ENCODE measurements at regions not wholly inside any gene's neighbourhood (a gene's known extent, or its start where the extent isn't known, plus 50 kb on each side); places are given as distances from the start of the nearest gene placed in this dataset.

- no peak for DNase-seq (ENCODE audit: low read depth in 2 of 3, low spot score in 2 of 3)
These were observed 294.3 kb downstream of the TLE1 start for GRCh38 chr9:81394881-81395675.

GRCh38 chr9:81393985-81394811 is 295.1 kb downstream of the TLE1 start:
- no peak for DNase-seq (ENCODE audit: low read depth in 2 of 3, low spot score in 2 of 3)

- DNase-seq (ENCODE audit: low read depth in 2 of 3, low spot score in 2 of 3): no peak
These were observed 297.9 kb downstream of the TLE1 start for GRCh38 chr9:81391457-81391825.

- DNase-seq (ENCODE audit: low read depth in 2 of 3, low spot score in 2 of 3): no peak
These were observed 298.4 kb downstream of the TLE1 start for GRCh38 chr9:81390792-81391456.

GRCh38 chr9:81389569-81389993 is 299.8 kb downstream of the TLE1 start:
- DNase-seq (ENCODE audit: low read depth in 2 of 3, low spot score in 2 of 3): no peak

- no peak for DNase-seq (ENCODE audit: low read depth in 2 of 3, low spot score in 2 of 3)
These were observed 300.5 kb downstream of the TLE1 start for GRCh38 chr9:81388831-81389230.

- DNase-seq (ENCODE audit: low read depth in 2 of 3, low spot score in 2 of 3): no peak
These were observed 301.8 kb downstream of the TLE1 start for GRCh38 chr9:81387360-81388106.

- no peak for DNase-seq (ENCODE audit: low read depth in 2 of 3, low spot score in 2 of 3)
These were observed 304.4 kb downstream of the TLE1 start for GRCh38 chr9:81384911-81385310.

GRCh38 chr9:81382281-81382680 is 307.1 kb downstream of the TLE1 start:
- no peak for DNase-seq (ENCODE audit: low read depth in 2 of 3, low spot score in 2 of 3)

- no peak for DNase-seq (ENCODE audit: low read depth in 2 of 3, low spot score in 2 of 3)
These were observed 307.7 kb downstream of the TLE1 start for GRCh38 chr9:81381694-81382093.

- no peak for DNase-seq (ENCODE audit: low read depth in 2 of 3, low spot score in 2 of 3)
These were observed 308.6 kb downstream of the TLE1 start for GRCh38 chr9:81380504-81381359.

GRCh38 chr9:81379655-81380054 is 309.7 kb downstream of the TLE1 start:
- no peak for DNase-seq (ENCODE audit: low read depth in 2 of 3, low spot score in 2 of 3)

GRCh38 chr9:81377921-81378320 is 311.4 kb downstream of the TLE1 start:
- no peak for DNase-seq (ENCODE audit: low read depth in 2 of 3, low spot score in 2 of 3)

- no peak for DNase-seq (ENCODE audit: low read depth in 2 of 3, low spot score in 2 of 3)
These were observed 312.0 kb downstream of the TLE1 start for GRCh38 chr9:81377320-81377719.

- DNase-seq (ENCODE audit: low read depth in 2 of 3, low spot score in 2 of 3): no peak
These were observed 313.9 kb downstream of the TLE1 start for GRCh38 chr9:81375187-81376100.

GRCh38 chr9:81374459-81375186 is 314.7 kb downstream of the TLE1 start:
- no peak for DNase-seq (ENCODE audit: low read depth in 2 of 3, low spot score in 2 of 3)

- DNase-seq (ENCODE audit: low read depth in 2 of 3, low spot score in 2 of 3): no peak
These were observed 316.1 kb downstream of the TLE1 start for GRCh38 chr9:81373294-81373693.

- DNase-seq (ENCODE audit: low read depth in 2 of 3, low spot score in 2 of 3): no peak
These were observed 316.6 kb downstream of the TLE1 start for GRCh38 chr9:81372628-81373191.
